Right lobe of liver (tissue), 6 donors: ENCODE measurements at regions not wholly inside any gene's neighbourhood (a gene's known extent, or its start where the extent isn't known, plus 50 kb on each side); places are given as distances from the start of the nearest gene placed in this dataset.
"Not testable (repeated sequence)": the region's sequence is repeated elsewhere in the genome, so short reads cannot be mapped to it uniquely, and the experiment has no call there.

ENCODE experiments used
- ATAC-seq, 4 donors: fragments of 200-7000 bp; cut with Tn5 transposase; one replicate each; pipeline ENCODE4 v1.9.1; 2020; ENCODE audit warnings: mild to moderate bottlenecking in 4 of 4, moderate library complexity in 4 of 4
- DNase-seq, 3 donors: peaks; one replicate each; pipeline ENCODE4 v3.0.0-alpha.2; 2020
- H3K27ac ChIP-seq, 3 donors: fragments of 200-600 bp; one replicate each; pipeline ENCODE4 v1.8.0; 2022
- H3K27me3 ChIP-seq, 2 donors: fragments of 200-600 bp; one replicate each; pipeline ENCODE4 v1.8.0; 2022
- H3K36me3 ChIP-seq, 4 donors: fragments of 200-600 bp; sonication (generic) in 1 of 4; one replicate each; pipeline versions ENCODE4 v1.5.1 to v1.8.0; 2017 to 2022; ENCODE audit warnings: control low read depth in 1 of 4
- H3K4me1 ChIP-seq, 4 donors: fragments of 200-600 bp; sonication (generic) in 1 of 4; one replicate each; pipeline versions ENCODE4 v1.5.1 to v1.8.0; 2017 to 2022; ENCODE audit warnings: control low read depth in 1 of 4
- H3K4me3 ChIP-seq, 3 donors: fragments of 200-600 bp; one replicate each; pipeline ENCODE4 v1.8.0; 2022
- H3K9me3 ChIP-seq, 4 donors: fragments of 200-600 bp; sonication (generic) in 1 of 4; one replicate each; pipeline versions ENCODE4 v1.5.1 to v1.8.0; 2017 to 2022; ENCODE audit warnings: control low read depth in 1 of 4
- POLR2A ChIP-seq: fragments of 450-650 bp; IDR thresholded peaks from one replicate; pipeline ENCODE4 v1.6.1; 2017; ENCODE audit warnings: antibody characterized with exemption, mild to moderate bottlenecking
- WGBS: methylation state at CpG from one replicate; pipeline ENCODE4 v1.1.6; 2018; ENCODE audit warnings: low coverage, low lambda C conversion rate; ENCODE audit not compliant: insufficient coverage; ENCODE audit errors: missing lambda C conversion rate; 5-methylcytosine and 5-hydroxymethylcytosine counted together
- intact Hi-C, 2 donors: fragments of 100-400 bp; cut with DNase I; formaldehyde crosslinking; loops; one replicate each; pipeline versions ENCODE4 v1.11.2 to v1.14.1; 2022
- TF ChIP-seq, protein P1 (sequence below), 4 donors: fragments of 200-600 bp in 3 of 4; fragments of 450-650 bp in 1 of 4; IDR thresholded peaks; one replicate each; pipeline versions ENCODE4 v1.5.1 to v1.8.0; 2016 to 2022; ENCODE audit warnings: antibody characterized with exemption in 4 of 4, mild to moderate bottlenecking in 2 of 4
- donor health status: DM: no; HTN: yes; CAD: no.
- donor health status: DM: no; HTN: no; CAD: no.
- donor health status: DM: no; HTN: no; CAD: no.
- donor health status: DM: no; HTN: yes; CAD: no.
- donor health status: DM: no; HTN: yes; CAD: no.

DNA sequence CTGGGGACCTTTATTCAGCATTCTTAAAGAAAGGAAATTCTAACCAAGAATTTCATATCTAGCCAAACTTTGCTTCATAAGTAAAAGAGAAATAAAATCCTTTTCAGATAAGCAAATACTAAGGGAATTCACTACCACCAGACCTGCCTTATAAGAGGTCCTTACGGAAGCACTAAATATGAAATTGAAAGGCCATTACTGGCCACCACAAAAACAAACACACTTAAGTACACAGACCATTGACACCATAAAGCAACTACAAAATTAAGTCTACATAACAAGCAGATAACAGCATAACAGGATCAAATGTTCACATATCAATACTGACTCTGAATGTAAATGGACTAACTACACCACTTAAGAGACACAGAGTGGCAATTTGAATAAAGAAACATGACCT, 361.4 kb upstream of the POU5F2 start:
- Histone ChIP-seq H3K9me3 (peaks cover 0 to 6% (median 0%) of the 10 kb centered on the region in 4 donors), H3K4me1 (no peaks in the 10 kb centered on the region), H3K36me3 (no peaks in the 10 kb centered on the region), H3K27me3 (no peaks in the 10 kb centered on the region), H3K4me3 (no peak overlapping the region), H3K27ac (no peak overlapping the region)
- DNase-seq (no peak), ATAC-seq (no peak)
- WGBS, result 91% methylated on average over 1 of the region's 1 CpG
- intact Hi-C loops, result no loop called here
- TF ChIP-seq, protein P1, sequence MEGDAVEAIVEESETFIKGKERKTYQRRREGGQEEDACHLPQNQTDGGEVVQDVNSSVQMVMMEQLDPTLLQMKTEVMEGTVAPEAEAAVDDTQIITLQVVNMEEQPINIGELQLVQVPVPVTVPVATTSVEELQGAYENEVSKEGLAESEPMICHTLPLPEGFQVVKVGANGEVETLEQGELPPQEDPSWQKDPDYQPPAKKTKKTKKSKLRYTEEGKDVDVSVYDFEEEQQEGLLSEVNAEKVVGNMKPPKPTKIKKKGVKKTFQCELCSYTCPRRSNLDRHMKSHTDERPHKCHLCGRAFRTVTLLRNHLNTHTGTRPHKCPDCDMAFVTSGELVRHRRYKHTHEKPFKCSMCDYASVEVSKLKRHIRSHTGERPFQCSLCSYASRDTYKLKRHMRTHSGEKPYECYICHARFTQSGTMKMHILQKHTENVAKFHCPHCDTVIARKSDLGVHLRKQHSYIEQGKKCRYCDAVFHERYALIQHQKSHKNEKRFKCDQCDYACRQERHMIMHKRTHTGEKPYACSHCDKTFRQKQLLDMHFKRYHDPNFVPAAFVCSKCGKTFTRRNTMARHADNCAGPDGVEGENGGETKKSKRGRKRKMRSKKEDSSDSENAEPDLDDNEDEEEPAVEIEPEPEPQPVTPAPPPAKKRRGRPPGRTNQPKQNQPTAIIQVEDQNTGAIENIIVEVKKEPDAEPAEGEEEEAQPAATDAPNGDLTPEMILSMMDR (IDR thresholded peaks at IDR 0.05), result no peak
- no peak for TF ChIP-seq POLR2A

DNA sequence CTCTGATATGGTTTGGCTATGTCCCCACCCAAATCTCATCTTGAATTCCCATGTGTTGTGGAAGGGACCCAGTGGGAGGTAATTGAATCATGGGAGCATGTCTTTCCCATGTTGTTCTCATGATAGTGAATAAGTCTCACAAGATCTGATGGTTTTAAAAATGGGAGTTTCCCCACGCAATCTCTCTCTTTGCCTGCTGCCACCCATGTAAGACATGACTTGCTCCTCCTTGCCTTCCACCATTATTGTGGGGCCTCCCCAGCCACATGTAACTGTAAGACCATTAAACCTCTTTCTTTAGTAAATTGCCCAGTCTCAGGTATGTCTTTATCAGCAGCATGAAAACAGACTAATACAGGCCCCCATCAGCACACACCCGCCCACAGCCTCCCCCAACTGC, 356.0 kb upstream of the POU5F2 start:
- H3K9me3 ChIP-seq, intact Hi-C loops, H3K4me3 ChIP-seq, H3K36me3 ChIP-seq, H3K27me3 ChIP-seq, H3K27ac ChIP-seq, ATAC-seq, H3K4me1 ChIP-seq, DNase-seq: not testable (repeated sequence)
- WGBS, result 80% methylated on average over 1 of the region's 2 CpGs

DNA sequence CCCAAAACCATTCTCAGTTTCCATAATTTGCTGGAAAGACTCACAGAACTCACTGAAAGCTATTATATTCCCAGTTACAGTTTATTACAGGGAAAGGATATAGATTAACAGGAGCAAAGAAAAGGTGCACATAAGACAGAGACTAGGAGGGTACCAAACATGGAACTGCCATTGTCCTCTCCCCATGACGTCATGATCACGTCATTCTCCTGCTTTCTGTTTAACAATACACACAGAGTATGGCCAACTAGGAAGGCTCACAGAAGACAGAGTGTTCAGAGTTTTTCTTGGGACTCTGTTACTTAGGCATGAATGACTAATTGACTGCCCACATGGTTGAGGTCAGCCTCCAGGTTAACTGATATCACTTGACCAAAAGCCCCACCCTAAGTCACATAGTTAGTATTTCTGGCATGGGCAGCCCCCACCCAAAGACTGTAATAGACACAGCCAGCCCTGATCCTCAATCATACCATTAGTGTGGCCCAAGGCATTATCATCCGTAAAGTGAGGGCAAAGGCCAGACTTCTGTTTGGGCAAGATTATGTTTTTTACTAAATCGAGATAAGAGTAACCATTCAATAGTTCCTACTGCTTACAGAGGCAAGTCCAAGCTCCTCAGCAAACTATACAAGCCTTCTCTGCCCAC, 353.5 kb upstream of the POU5F2 start:
- ATAC-seq, result no peak
- intact Hi-C loops, result no loop called here
- no peak overlapping the region for H3K27ac ChIP-seq

DNA sequence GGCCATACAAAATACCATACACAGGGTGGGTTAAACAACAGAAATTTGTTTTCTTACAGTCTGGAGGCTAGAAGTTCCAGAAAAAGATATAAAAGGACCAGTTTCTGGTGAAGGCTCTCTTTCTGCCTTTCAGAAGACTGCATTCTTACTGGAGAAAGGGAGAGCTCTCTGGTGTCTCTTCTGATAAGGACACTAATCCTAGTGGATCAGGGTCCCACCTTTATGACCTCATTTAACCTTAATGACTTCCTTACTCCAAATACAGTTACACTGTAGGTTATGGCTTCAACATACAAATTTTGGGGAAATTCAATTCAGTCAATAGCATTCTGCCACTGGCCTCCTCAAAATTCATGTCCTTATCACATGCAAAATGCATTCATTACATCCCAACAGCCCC, 351.9 kb upstream of the POU5F2 start:
- ATAC-seq, result no peak
- intact Hi-C loops, result no loop called here
- H3K9me3 ChIP-seq, result no peaks in the 10 kb centered on the region
- no peak for DNase-seq
- H3K36me3 ChIP-seq, result no peaks in the 10 kb centered on the region
- no peak overlapping the region for H3K27ac ChIP-seq
- no peaks in the 10 kb centered on the region for H3K4me1 ChIP-seq
- TF ChIP-seq POLR2A, result no peak
- TF ChIP-seq, protein P1 (IDR thresholded peaks at IDR 0.05), result no peak
- no peak overlapping the region for H3K4me3 ChIP-seq
- H3K27me3 ChIP-seq, result no peaks in the 10 kb centered on the region

More for the DNA sequence above, 353.5 kb upstream of the POU5F2 start:
- Histone ChIP-seq H3K4me1 (no peaks in the 10 kb centered on the region), H3K4me3 (no peak overlapping the region), H3K9me3 (no peaks in the 10 kb centered on the region), H3K36me3 (no peaks in the 10 kb centered on the region), H3K27me3 (no peaks in the 10 kb centered on the region)
- TF ChIP-seq, protein P1 (IDR thresholded peaks at IDR 0.05), result no peak
- no peak for TF ChIP-seq POLR2A
- 77% methylated on average over 3 of the region's 4 CpGs for WGBS
- no peak for DNase-seq

DNA sequence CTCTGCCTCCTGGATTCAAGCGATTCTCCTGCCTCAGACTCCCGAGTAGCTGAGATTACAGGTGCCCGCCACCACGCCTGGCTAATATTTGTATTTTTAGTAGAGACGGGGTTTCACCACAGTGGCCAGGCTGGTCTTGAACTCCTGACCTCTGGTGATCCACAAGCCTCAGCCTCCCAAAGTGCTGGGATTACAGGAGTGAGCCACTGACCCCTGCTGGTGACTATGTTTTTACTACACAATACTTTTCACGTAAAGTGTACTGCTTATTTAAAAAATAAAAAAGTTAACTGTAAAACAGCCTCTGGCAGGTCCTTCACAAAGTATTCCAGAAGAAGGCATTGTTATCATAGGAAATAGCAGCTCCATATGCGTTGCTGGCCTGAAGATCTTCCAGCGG, 345.2 kb upstream of the POU5F2 start:
- H3K27ac ChIP-seq, H3K9me3 ChIP-seq, H3K27me3 ChIP-seq, ATAC-seq, H3K4me3 ChIP-seq, intact Hi-C loops, H3K36me3 ChIP-seq, H3K4me1 ChIP-seq, DNase-seq: not testable (repeated sequence)
- TF ChIP-seq, protein P1 (IDR thresholded peaks at IDR 0.05), result peak in 2 of 4 donors; percentile 6 to 10
- 91% methylated on average over 6 of the region's 8 CpGs for whole genome bisulfite sequencing
